HepG2 (cell line): ENCODE measurements at regions not wholly inside any gene's neighbourhood (a gene's known extent, or its start where the extent isn't known, plus 50 kb on each side); places are given as distances from the start of the nearest gene placed in this dataset.

Source experiments
- ARID2 ChIP-seq: sonication (generic); formaldehyde crosslinking; IDR thresholded peaks from 2 replicates; pipeline ENCODE4 v1.8.1; 2022; ENCODE audit warnings: mild to moderate bottlenecking, missing genetic modification reagents, borderline replicate concordance
- ELK4 ChIP-seq: sonication (generic); formaldehyde crosslinking; IDR thresholded peaks from 2 replicates; pipeline ENCODE4 v1.9.0; 2021; ENCODE audit warnings: missing genetic modification reagents, borderline replicate concordance
- GABPA ChIP-seq, 2 experiments: IDR thresholded peaks; 2 replicates each; pipeline ENCODE4 v1.6.1; 2011 to 2016; ENCODE audit warnings: low read depth in 2 of 2, low read length in 1 of 2, missing biosample characterization in 1 of 2, missing genetic modification characterization in 1 of 2
- HIC2 ChIP-seq: sonication (generic); formaldehyde crosslinking; IDR thresholded peaks from 2 replicates; pipeline ENCODE4 v1.9.0; 2022; ENCODE audit warnings: low read depth, missing genetic modification reagents
- MAFK ChIP-seq, 2 experiments: IDR thresholded peaks in 1 of 2; conservative IDR thresholded peaks in 1 of 2; 2 replicates each; pipeline ENCODE4 v1.6.1; 2011; ENCODE audit warnings: improper control_type of control experiment in 2 of 2, low read length in 2 of 2
- POLR2A ChIP-seq, 2 experiments: IDR thresholded peaks; 2 replicates each; pipeline ENCODE4 v1.6.1; 2011; ENCODE audit warnings: low read depth in 2 of 2, low read length in 2 of 2, mild to moderate bottlenecking in 1 of 2, moderate library complexity in 1 of 2; ENCODE audit not compliant: insufficient read depth in 1 of 2
- SALL2 ChIP-seq: sonication (generic); formaldehyde crosslinking; IDR thresholded peaks from 2 replicates; pipeline ENCODE4 v1.8.1; 2023; ENCODE audit warnings: mild to moderate bottlenecking, missing genetic modification reagents, inconsistent platforms
- SIN3A ChIP-seq: IDR thresholded peaks from 2 replicates; pipeline ENCODE4 v1.6.1; 2011; ENCODE audit warnings: low read depth, mild to moderate bottlenecking, control low read depth, low read length, borderline replicate concordance
- SMAD3 ChIP-seq: sonication (generic); formaldehyde crosslinking; IDR thresholded peaks from 2 replicates; pipeline ENCODE4 v1.4.0; 2020; ENCODE audit warnings: missing genetic modification reagents
- SP1 ChIP-seq, 2 experiments: fragments of 450-650 bp in 1 of 2; sonication (generic) in 1 of 2; formaldehyde crosslinking in 1 of 2; IDR thresholded peaks; 2 replicates each; pipeline versions ENCODE4 v1.4.0 to v1.6.1; 2016 to 2020; ENCODE audit warnings: missing genetic modification reagents in 1 of 2
- ZBTB44 ChIP-seq: sonication (generic); formaldehyde crosslinking; IDR thresholded peaks from 2 replicates; pipeline ENCODE4 v1.4.0; 2020; ENCODE audit warnings: missing genetic modification reagents
- ZNF232 ChIP-seq: sonication (generic); formaldehyde crosslinking; IDR thresholded peaks from 2 replicates; pipeline ENCODE4 v1.4.0; 2020; ENCODE audit warnings: missing genetic modification reagents, borderline replicate concordance
- ZNF274 ChIP-seq: sonication (generic); formaldehyde crosslinking; IDR thresholded peaks from 2 replicates; pipeline ENCODE4 v1.5.1; 2020; ENCODE audit warnings: mild to moderate bottlenecking, missing genetic modification reagents
- ZNF782 ChIP-seq: sonication (generic); formaldehyde crosslinking; IDR thresholded peaks from 2 replicates; pipeline ENCODE4 v1.4.0; 2020; ENCODE audit warnings: missing genetic modification reagents, mild to moderate bottlenecking, borderline replicate concordance

- TF ChIP-seq ZNF232 (CRISPR knock-in tag) (no peak), SALL2 (CRISPR knock-in tag) (no peak), GABPA (IDR thresholded peaks at IDR 0.05; ENCODE audit: low read depth, low read length) (no peak), GABPA (CRISPR knock-in tag; IDR thresholded peaks at IDR 0.05; ENCODE audit: low read depth) (no peak), POLR2A (IDR thresholded peaks at IDR 0.05; ENCODE audit: insufficient read depth in 1 of 2, low read depth in 2 of 2, low read length in 2 of 2) (no peak), ZNF274 (CRISPR knock-in tag) (no peak), SMAD3 (CRISPR knock-in tag) (no peak), SIN3A (no peak), ELK4 (CRISPR knock-in tag) (no peak), ZNF782 (CRISPR knock-in tag) (no peak), MAFK (conservative IDR thresholded peaks at IDR 0.05 in 1 of 2, IDR thresholded peaks at IDR 0.05 in 1 of 2; ENCODE audit: low read length in 2 of 2) (no peak), HIC2 (no peak), ZBTB44 (CRISPR knock-in tag) (no peak), SP1 (IDR thresholded peaks at IDR 0.05) (no peak), SP1 (CRISPR knock-in tag; IDR thresholded peaks at IDR 0.05) (no peak), ARID2 (CRISPR knock-in tag) (no peak)
These were observed 126.1 kb downstream of the TUSC7 start for GRCh38 chr3:116835658-116836057.
